Mesendoderm (in vitro differentiated cells): ENCODE measurements at regions not wholly inside any gene's neighbourhood (a gene's known extent, or its start where the extent isn't known, plus 50 kb on each side); places are given as distances from the start of the nearest gene placed in this dataset.
A peak's percentile ranks its signal among the peaks of the same experiment; 100 is the strongest.

Experiments used
- DNase-seq: peaks from one replicate; pipeline ENCODE4 v3.0.0; 2013
- H2AK5ac ChIP-seq: 2 replicates; pipeline ENCODE4 v1.6.1; 2013; ENCODE audit warnings: low read length, inconsistent platforms
- H2BK120ac ChIP-seq: 2 replicates; pipeline ENCODE4 v1.6.1; 2013; ENCODE audit warnings: low read depth, mild to moderate bottlenecking, low read length, moderate library complexity, mixed read lengths
- H2BK15ac ChIP-seq: replicated peaks from 2 replicates; pipeline ENCODE4 v1.6.1; 2013; ENCODE audit warnings: low read depth, mild to moderate bottlenecking, moderate library complexity
- H2BK5ac ChIP-seq: 2 replicates; pipeline ENCODE4 v1.6.1; 2013; ENCODE audit warnings: low read length, inconsistent platforms
- H3K18ac ChIP-seq: 2 replicates; pipeline ENCODE4 v1.6.1; 2013; ENCODE audit warnings: mild to moderate bottlenecking, low read length, mixed read lengths
- H3K23ac ChIP-seq: one replicate; pipeline ENCODE4 v1.6.1; 2013; ENCODE audit warnings: low read length
- H3K27ac ChIP-seq: 2 replicates; pipeline ENCODE4 v1.5.1; 2013; ENCODE audit warnings: low read depth, mild to moderate bottlenecking, inconsistent platforms, low read length, moderate library complexity
- H3K27me3 ChIP-seq: 2 replicates; pipeline ENCODE4 v1.6.1; 2013; ENCODE audit warnings: low read length, control low read depth, mild to moderate bottlenecking, inconsistent platforms; ENCODE audit not compliant: insufficient read depth, poor library complexity
- H3K36me3 ChIP-seq: 2 replicates; pipeline ENCODE4 v1.6.1; 2013; ENCODE audit warnings: low read length, inconsistent platforms; ENCODE audit not compliant: control insufficient read depth, insufficient read depth
- H3K4ac ChIP-seq: one replicate; pipeline ENCODE4 v1.6.1; 2013; ENCODE audit warnings: low read depth, mild to moderate bottlenecking, low read length, moderate library complexity
- H3K4me1 ChIP-seq: 2 replicates; pipeline ENCODE4 v1.6.1; 2013; ENCODE audit warnings: low read depth, low read length, inconsistent platforms; ENCODE audit not compliant: control insufficient read depth
- H3K4me2 ChIP-seq: 2 replicates; pipeline ENCODE4 v1.6.1; 2013; ENCODE audit warnings: low read length
- H3K4me3 ChIP-seq: 2 replicates; pipeline ENCODE4 v1.5.1; 2013; ENCODE audit warnings: mild to moderate bottlenecking, low read length
- H3K56ac ChIP-seq: one replicate; pipeline ENCODE4 v1.6.1; 2013; ENCODE audit warnings: low read length
- H3K79me1 ChIP-seq: 2 replicates; pipeline ENCODE4 v1.6.1; 2013; ENCODE audit warnings: low read length, inconsistent platforms
- H3K79me2 ChIP-seq: 2 replicates; pipeline ENCODE4 v1.6.1; 2013; ENCODE audit warnings: mild to moderate bottlenecking, low read length; ENCODE audit not compliant: control insufficient read depth, insufficient read depth
- H3K9ac ChIP-seq: 2 replicates; pipeline ENCODE4 v1.6.1; 2013; ENCODE audit warnings: low read length, inconsistent platforms
- H4K5ac ChIP-seq: one replicate; pipeline ENCODE4 v1.6.1; 2013; ENCODE audit warnings: low read length
- H4K8ac ChIP-seq: one replicate; pipeline ENCODE4 v1.6.1; 2013; ENCODE audit warnings: low read depth, mild to moderate bottlenecking, control low read depth, low read length, moderate library complexity
- WGBS: extraction: QIAGEN DNeasy Blood & Tissue Kit; methylation state at CpG from one replicate; pipeline ENCODE4 v1.1.7; 2013; ENCODE audit warnings: low lambda C conversion rate, missing lambda C conversion rate; ENCODE audit not compliant: insufficient coverage; ENCODE audit errors: extremely low coverage; 5-methylcytosine and 5-hydroxymethylcytosine counted together

DNA sequence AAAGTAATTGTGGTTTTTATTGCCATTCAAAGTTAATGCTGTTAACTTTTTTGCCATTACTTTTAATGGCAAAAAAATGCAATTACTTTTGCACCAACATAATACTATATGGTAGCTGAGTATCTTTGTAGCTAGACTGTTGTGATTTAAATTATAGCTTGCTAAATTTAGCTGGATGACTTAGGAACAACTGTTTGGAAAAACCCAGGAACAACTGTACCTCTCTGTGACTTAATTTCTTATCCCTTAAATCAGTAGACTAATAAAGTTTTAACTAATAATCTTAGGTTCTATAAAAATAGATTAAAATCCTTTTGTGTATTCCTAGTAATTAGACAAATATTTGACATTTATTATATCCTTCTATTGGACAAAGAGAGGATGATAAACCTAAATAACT, 268.2 kb downstream of the TENT5A start:
- Histone ChIP-seq H4K8ac (no peak overlapping the region), H3K27ac (no peak overlapping the region), H3K27me3 (no peaks in the 10 kb centered on the region), H2BK120ac (no peak overlapping the region), H2BK15ac (no peak overlapping the region), H3K79me2 (no peaks in the 10 kb centered on the region), H2AK5ac (no peak overlapping the region), H3K36me3 (no peaks in the 10 kb centered on the region), H3K9ac (no peak overlapping the region), H4K5ac (no peak overlapping the region), H3K4me2 (no peak overlapping the region), H3K23ac (no peak overlapping the region), H3K4ac (no peak overlapping the region), H2BK5ac (no peak overlapping the region), H3K56ac (no peak overlapping the region), H3K18ac (no peak overlapping the region), H3K79me1 (no peaks in the 10 kb centered on the region), H3K4me1 (no peaks in the 10 kb centered on the region), H3K4me3 (no peak overlapping the region)
- DNase-seq, result no peak

DNA sequence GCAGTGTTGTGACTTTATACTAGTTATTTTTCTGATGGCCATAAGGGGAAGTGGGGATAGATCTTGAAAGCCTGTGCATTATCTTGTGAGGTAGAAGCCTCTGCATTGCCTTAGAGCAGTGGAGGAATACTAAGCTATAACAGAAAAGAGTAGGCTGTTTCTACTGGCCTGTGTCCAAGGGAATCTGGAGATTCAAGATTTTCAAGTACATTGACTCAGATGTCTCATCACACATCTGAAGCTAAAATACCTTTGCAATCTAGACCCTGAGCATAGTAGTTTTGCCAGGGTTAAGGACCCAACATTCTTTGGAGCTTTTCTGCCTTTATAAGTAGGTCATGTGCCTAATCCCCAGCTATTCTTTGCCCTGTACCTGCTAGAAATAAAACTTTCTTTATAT, 272.3 kb downstream of the TENT5A start:
- Histone ChIP-seq H2AK5ac (no peak overlapping the region), H3K36me3 (no peaks in the 10 kb centered on the region), H3K79me1 (no peaks in the 10 kb centered on the region), H2BK120ac (no peak overlapping the region), H3K18ac (no peak overlapping the region), H3K23ac (no peak overlapping the region), H3K4me3 (no peak overlapping the region), H2BK15ac (no peak overlapping the region), H3K79me2 (no peaks in the 10 kb centered on the region), H3K27me3 (no peaks in the 10 kb centered on the region), H3K4ac (no peak overlapping the region), H4K8ac (no peak overlapping the region), H3K4me2 (no peak overlapping the region), H3K56ac (no peak overlapping the region), H2BK5ac (no peak overlapping the region), H4K5ac (no peak overlapping the region), H3K27ac (no peak overlapping the region), H3K9ac (no peak overlapping the region), H3K4me1 (no peaks in the 10 kb centered on the region)
- DNase-seq, result no peak

DNA sequence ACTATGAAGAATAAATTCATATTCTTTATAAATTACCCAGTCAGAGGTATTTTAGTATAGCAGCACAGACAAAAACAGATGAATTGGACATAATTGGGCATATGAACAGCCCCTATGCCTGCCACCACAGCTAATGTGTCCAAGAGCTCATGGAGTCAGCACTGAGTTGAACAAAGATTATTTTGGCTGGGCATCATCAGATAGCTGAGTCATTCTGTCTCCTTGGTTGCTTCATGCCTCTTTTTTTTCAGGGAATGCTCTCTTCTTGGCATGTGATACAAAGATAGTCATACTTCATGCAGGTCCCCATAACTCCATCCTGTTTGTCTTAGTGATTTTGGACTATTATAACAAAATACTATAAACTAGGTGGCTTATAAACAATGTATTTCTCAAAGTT, 275.6 kb downstream of the TENT5A start:
- H3K79me2 ChIP-seq, result no peaks in the 10 kb centered on the region
- no peak overlapping the region for H3K27ac ChIP-seq
- H4K8ac ChIP-seq, result no peak overlapping the region
- H3K79me1 ChIP-seq, result no peaks in the 10 kb centered on the region
- no peaks in the 10 kb centered on the region for H3K27me3 ChIP-seq
- no peak overlapping the region for H3K18ac ChIP-seq
- no peak overlapping the region for H3K4ac ChIP-seq
- H3K23ac ChIP-seq, result no peak overlapping the region
- H2AK5ac ChIP-seq, result no peak overlapping the region
- no peak overlapping the region for H3K56ac ChIP-seq
- H3K4me2 ChIP-seq, result no peak overlapping the region
- no peak overlapping the region for H2BK5ac ChIP-seq
- no peak for DNase-seq
- H3K4me3 ChIP-seq, result no peak overlapping the region
- no peaks in the 10 kb centered on the region for H3K4me1 ChIP-seq
- no peak overlapping the region for H4K5ac ChIP-seq
- no peak overlapping the region for H2BK15ac ChIP-seq
- no peaks in the 10 kb centered on the region for H3K36me3 ChIP-seq
- H2BK120ac ChIP-seq, result no peak overlapping the region
- no peak overlapping the region for H3K9ac ChIP-seq

DNA sequence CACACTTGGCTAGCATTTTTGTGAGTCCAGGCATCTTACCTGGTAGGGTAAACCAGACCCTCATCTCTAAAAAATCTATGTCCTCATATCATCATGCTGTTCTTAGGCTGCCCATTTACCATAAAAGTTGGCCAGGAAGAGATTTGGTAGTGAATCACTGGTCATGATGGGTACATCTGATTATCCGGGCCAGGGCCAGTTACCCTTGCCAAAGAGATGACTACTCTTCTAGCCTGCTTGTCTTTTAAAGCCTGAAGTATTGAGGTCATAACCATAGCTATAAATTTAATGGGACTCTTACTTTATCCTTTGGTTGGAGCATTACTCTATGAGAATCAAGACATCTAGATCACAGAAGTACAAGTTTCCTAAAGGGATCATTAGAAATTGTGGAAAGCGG, 276.8 kb downstream of the TENT5A start:
- Histone ChIP-seq H3K27me3 (no peaks in the 10 kb centered on the region), H3K4ac (no peak overlapping the region), H3K4me3 (no peak overlapping the region), H3K4me2 (no peak overlapping the region), H2BK120ac (no peak overlapping the region), H3K36me3 (no peaks in the 10 kb centered on the region), H2BK5ac (no peak overlapping the region), H4K8ac (no peak overlapping the region), H2AK5ac (no peak overlapping the region), H3K27ac (no peak overlapping the region), H3K4me1 (no peaks in the 10 kb centered on the region), H3K79me2 (no peaks in the 10 kb centered on the region), H3K9ac (no peak overlapping the region), H3K23ac (no peak overlapping the region), H3K18ac (no peak overlapping the region), H4K5ac (no peak overlapping the region), H2BK15ac (no peak overlapping the region), H3K56ac (no peak overlapping the region), H3K79me1 (no peaks in the 10 kb centered on the region)
- no CpG with 5 or more reads among the region's 2 CpGs for WGBS
- no peak for DNase-seq

DNA sequence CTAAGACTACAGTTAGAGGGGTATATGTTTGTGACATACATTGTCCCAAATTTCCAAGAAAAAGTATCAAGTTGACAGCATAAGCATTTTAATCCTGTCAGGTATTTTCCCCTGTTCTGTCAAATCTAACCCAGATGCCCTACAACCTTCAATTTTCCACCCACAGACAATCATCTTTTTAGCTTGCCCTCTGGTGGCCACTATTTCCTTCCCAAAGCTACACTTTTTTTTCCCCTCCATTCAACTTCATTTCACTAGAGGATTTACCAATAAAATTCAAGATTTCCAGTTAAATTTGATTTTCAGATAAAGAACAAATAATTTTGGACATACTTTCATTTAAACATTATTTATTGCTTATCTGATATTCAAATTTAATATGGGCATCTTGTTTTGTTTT, 286.6 kb downstream of the TENT5A start:
- peak; percentile 47 for DNase-seq
- Histone ChIP-seq H2AK5ac (no peak overlapping the region), H3K4me1 (no peaks in the 10 kb centered on the region)

DNA sequence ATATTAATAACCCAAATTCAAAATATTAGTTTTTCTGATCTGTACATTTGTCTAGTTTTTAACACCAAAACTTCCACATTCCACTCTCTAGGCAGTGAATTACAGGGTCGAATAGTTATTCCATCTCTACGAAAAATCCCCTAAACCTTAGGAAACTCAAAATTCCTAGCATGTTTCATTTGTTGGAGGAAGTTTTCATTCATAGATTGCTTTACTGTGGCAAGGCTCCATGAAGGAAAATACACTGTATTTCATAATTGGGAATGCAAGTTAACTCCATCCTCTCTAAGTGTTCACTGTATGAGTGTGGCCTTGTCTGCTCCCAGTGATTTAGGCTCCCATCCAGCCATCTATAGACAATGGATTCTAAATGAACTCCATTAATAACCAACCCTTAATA, 296.1 kb downstream of the TENT5A start:
- Histone ChIP-seq H3K4me2 (no peak overlapping the region), H3K4me1 (no peaks in the 10 kb centered on the region), H2AK5ac (no peak overlapping the region), H3K23ac (no peak overlapping the region), H4K8ac (no peak overlapping the region), H3K36me3 (no peaks in the 10 kb centered on the region), H2BK120ac (no peak overlapping the region), H3K9ac (no peak overlapping the region), H3K27ac (no peak overlapping the region), H3K27me3 (no peaks in the 10 kb centered on the region), H2BK15ac (no peak overlapping the region), H3K79me2 (no peaks in the 10 kb centered on the region), H3K18ac (no peak overlapping the region), H4K5ac (no peak overlapping the region), H3K79me1 (no peaks in the 10 kb centered on the region), H3K4ac (no peak overlapping the region), H2BK5ac (no peak overlapping the region), H3K56ac (no peak overlapping the region), H3K4me3 (no peak overlapping the region)
- DNase-seq, result no peak
- WGBS, result no CpG with 5 or more reads among the region's 2 CpGs

More for the DNA sequence above, 286.6 kb downstream of the TENT5A start:
- Histone ChIP-seq H2BK15ac (no peak overlapping the region), H3K56ac (no peak overlapping the region), H3K9ac (no peak overlapping the region), H3K23ac (no peak overlapping the region), H3K36me3 (no peaks in the 10 kb centered on the region), H3K4me3 (no peak overlapping the region), H3K4me2 (no peak overlapping the region), H3K79me2 (no peaks in the 10 kb centered on the region), H2BK120ac (no peak overlapping the region), H3K27ac (no peak overlapping the region), H3K27me3 (no peaks in the 10 kb centered on the region), H4K5ac (no peak overlapping the region), H2BK5ac (no peak overlapping the region), H3K18ac (no peak overlapping the region), H3K79me1 (no peaks in the 10 kb centered on the region), H4K8ac (no peak overlapping the region), H3K4ac (no peak overlapping the region)
